Smooth muscle cell (in vitro differentiated cells): ENCODE measurements at regions not wholly inside any gene's neighbourhood (a gene's known extent, or its start where the extent isn't known, plus 50 kb on each side); places are given as distances from the start of the nearest gene placed in this dataset.

Experiments
- DNase-seq: peaks from one replicate; lab custom pipeline; 2025; ENCODE audit not compliant: unreplicated experiment; lab: John Stamatoyannopoulos, UW
- H2AFZ ChIP-seq: fragments of 200-600 bp; sonication (generic); 2 replicates; pipeline ENCODE4 v1.6.0; 2016; ENCODE audit warnings: antibody characterized with exemption, low read depth, mild to moderate bottlenecking
- H3F3A ChIP-seq: fragments of 200-600 bp; sonication (generic); 2 replicates; pipeline ENCODE4 v1.6.0; 2017; ENCODE audit warnings: antibody characterized with exemption, low read depth
- H3K27ac ChIP-seq: fragments of 200-600 bp; sonication (generic); 2 replicates; pipeline ENCODE4 v1.5.1; 2016; ENCODE audit warnings: low read depth, mild to moderate bottlenecking
- H3K27me3 ChIP-seq: fragments of 200-600 bp; sonication (generic); 2 replicates; pipeline ENCODE4 v1.6.1; 2016; ENCODE audit warnings: low read depth, mild to moderate bottlenecking
- H3K36me3 ChIP-seq: fragments of 200-600 bp; sonication (generic); 2 replicates; pipeline ENCODE4 v1.5.1; 2016; ENCODE audit warnings: low read depth
- H3K4me1 ChIP-seq: fragments of 200-600 bp; sonication (generic); 2 replicates; pipeline ENCODE4 v1.5.1; 2016; ENCODE audit warnings: low read depth
- H3K4me2 ChIP-seq: fragments of 200-600 bp; sonication (generic); 2 replicates; pipeline ENCODE4 v1.6.0; 2016; ENCODE audit warnings: mild to moderate bottlenecking
- H3K4me3 ChIP-seq: fragments of 200-600 bp; sonication (generic); 2 replicates; pipeline ENCODE4 v1.5.1; 2016; ENCODE audit warnings: mild to moderate bottlenecking
- H3K79me2 ChIP-seq: fragments of 200-600 bp; sonication (generic); 2 replicates; pipeline ENCODE4 v1.6.0; 2016; ENCODE audit warnings: low read depth, mild to moderate bottlenecking
- H3K9ac ChIP-seq: fragments of 200-600 bp; sonication (generic); 2 replicates; pipeline ENCODE4 v1.6.0; 2016; ENCODE audit warnings: low read depth
- H3K9me3 ChIP-seq: fragments of 200-600 bp; sonication (generic); replicated peaks from 2 replicates; pipeline ENCODE4 v1.5.1; 2016; ENCODE audit warnings: low read depth
- H4K20me1 ChIP-seq: fragments of 200-600 bp; sonication (generic); 2 replicates; pipeline ENCODE4 v1.6.0; 2016; ENCODE audit warnings: low read depth
- CTCF ChIP-seq: fragments of 200-600 bp; sonication (generic); IDR thresholded peaks from 2 replicates; pipeline ENCODE4 v1.5.1; 2017; ENCODE audit warnings: borderline replicate concordance, mild to moderate bottlenecking, antibody characterized with exemption; ENCODE audit not compliant: insufficient read depth, poor library complexity, severe bottlenecking
- WGBS: methylation state at CpG from one replicate; pipeline ENCODE4 v1.1.7; 2016; ENCODE audit warnings: low lambda C conversion rate; 5-methylcytosine and 5-hydroxymethylcytosine counted together

- Histone ChIP-seq H3K36me3 (no peaks in the 10 kb centered on the region), H3K4me3 (no peak overlapping the region), H3K9me3 (no peaks in the 10 kb centered on the region), H3K27me3 (peaks cover 4% of the 10 kb centered on the region), H3K27ac (no peak overlapping the region), H2AFZ (no peak overlapping the region), H3K4me2 (no peak overlapping the region), H4K20me1 (no peaks in the 10 kb centered on the region), H3K4me1 (peaks cover 3% of the 10 kb centered on the region), H3F3A (no peaks in the 10 kb centered on the region), H3K9ac (no peak overlapping the region), H3K79me2 (no peaks in the 10 kb centered on the region)
- no peak for TF ChIP-seq CTCF
- 82% methylated on average over 3 of the region's 3 CpGs for WGBS
- DNase-seq = no peak
Measured at GRCh38 chr1:181295217-181295616, 188.1 kb upstream of the CACNA1E start.

- Histone ChIP-seq H3F3A (no peaks in the 10 kb centered on the region), H3K27ac (no peak overlapping the region), H3K9me3 (no peaks in the 10 kb centered on the region), H3K79me2 (no peaks in the 10 kb centered on the region), H3K9ac (no peak overlapping the region), H4K20me1 (no peaks in the 10 kb centered on the region), H3K4me2 (no peak overlapping the region), H3K4me3 (no peak overlapping the region), H3K4me1 (peaks cover 3% of the 10 kb centered on the region), H3K36me3 (no peaks in the 10 kb centered on the region), H2AFZ (no peak overlapping the region), H3K27me3 (peaks cover 4% of the 10 kb centered on the region)
- DNase-seq = no peak
- TF ChIP-seq CTCF = no peak
- WGBS = 84% methylated on average over 2 of the region's 2 CpGs
Measured at GRCh38 chr1:181296180-181296579, 187.1 kb upstream of the CACNA1E start.

GRCh38 chr1:181308098-181308497, 175.2 kb upstream of the CACNA1E start:
- Histone ChIP-seq H3K27ac (no peak overlapping the region), H3K4me1 (no peaks in the 10 kb centered on the region), H3K9me3 (no peaks in the 10 kb centered on the region), H3K27me3 (peaks cover 10% of the 10 kb centered on the region), H3K4me3 (no peak overlapping the region), H4K20me1 (no peaks in the 10 kb centered on the region), H3K4me2 (no peak overlapping the region), H3K9ac (no peak overlapping the region), H2AFZ (no peak overlapping the region), H3K36me3 (no peaks in the 10 kb centered on the region), H3K79me2 (no peaks in the 10 kb centered on the region), H3F3A (no peaks in the 10 kb centered on the region)
- whole genome bisulfite sequencing = 59% methylated on average over 3 of the region's 3 CpGs
- no peak for TF ChIP-seq CTCF
- DNase-seq = no peak

GRCh38 chr1:181310560-181310959, 172.8 kb upstream of the CACNA1E start:
- H3K36me3 ChIP-seq = no peaks in the 10 kb centered on the region
- H3F3A ChIP-seq = no peaks in the 10 kb centered on the region
- no peaks in the 10 kb centered on the region for H3K4me1 ChIP-seq
- no peak overlapping the region for H2AFZ ChIP-seq
- no peaks in the 10 kb centered on the region for H3K79me2 ChIP-seq
- 35% methylated on average over 2 of the region's 2 CpGs for WGBS
- TF ChIP-seq CTCF = no peak
- no peak overlapping the region for H3K27ac ChIP-seq
- no peaks in the 10 kb centered on the region for H4K20me1 ChIP-seq
- H3K27me3 ChIP-seq = peaks cover 34% of the 10 kb centered on the region
- no peaks in the 10 kb centered on the region for H3K9me3 ChIP-seq
- H3K4me2 ChIP-seq = no peak overlapping the region
- no peak overlapping the region for H3K9ac ChIP-seq
- H3K4me3 ChIP-seq = no peak overlapping the region
- DNase-seq = no peak
